ENCODE measurements at regions not wholly inside any gene's neighbourhood (a gene's known extent, or its start where the extent isn't known, plus 50 kb on each side); places are given as distances from the start of the nearest gene placed in this dataset.

GRCh38 chr6:93017626-93018025, 401.7 kb downstream of the EPHA7 start:
- DNase-seq (ENCODE audit: low read depth): no peak
- TF ChIP-seq CTCF (conservative IDR thresholded peaks at IDR 0.05; ENCODE audit: low read length): no peak
- no peak overlapping the region for H3K4me3 ChIP-seq (ENCODE audit: low read length)

GRCh38 chr6:93017213-93017612, 402.1 kb downstream of the EPHA7 start:
- TF ChIP-seq CTCF (conservative IDR thresholded peaks at IDR 0.05; ENCODE audit: low read length): no peak
- no peak overlapping the region for H3K4me3 ChIP-seq (ENCODE audit: low read length)
- no peak for DNase-seq (ENCODE audit: low read depth)

GRCh38 chr6:93013054-93013453, 406.3 kb downstream of the EPHA7 start:
- DNase-seq (ENCODE audit: low read depth): no peak
- H3K4me3 ChIP-seq (ENCODE audit: low read length): no peak overlapping the region
- no peak for TF ChIP-seq CTCF (conservative IDR thresholded peaks at IDR 0.05; ENCODE audit: low read length)

- DNase-seq (ENCODE audit: low read depth): no peak
- no peak overlapping the region for H3K4me3 ChIP-seq (ENCODE audit: low read length)
- no peak for TF ChIP-seq CTCF (conservative IDR thresholded peaks at IDR 0.05; ENCODE audit: low read length)
These were observed 411.0 kb downstream of the EPHA7 start for GRCh38 chr6:93008375-93008774.

GRCh38 chr6:92989656-92990055, 429.7 kb downstream of the EPHA7 start:
- TF ChIP-seq CTCF (conservative IDR thresholded peaks at IDR 0.05; ENCODE audit: low read length): no peak
- no peak overlapping the region for H3K4me3 ChIP-seq (ENCODE audit: low read length)
- no peak for DNase-seq (ENCODE audit: low read depth)

DNA sequence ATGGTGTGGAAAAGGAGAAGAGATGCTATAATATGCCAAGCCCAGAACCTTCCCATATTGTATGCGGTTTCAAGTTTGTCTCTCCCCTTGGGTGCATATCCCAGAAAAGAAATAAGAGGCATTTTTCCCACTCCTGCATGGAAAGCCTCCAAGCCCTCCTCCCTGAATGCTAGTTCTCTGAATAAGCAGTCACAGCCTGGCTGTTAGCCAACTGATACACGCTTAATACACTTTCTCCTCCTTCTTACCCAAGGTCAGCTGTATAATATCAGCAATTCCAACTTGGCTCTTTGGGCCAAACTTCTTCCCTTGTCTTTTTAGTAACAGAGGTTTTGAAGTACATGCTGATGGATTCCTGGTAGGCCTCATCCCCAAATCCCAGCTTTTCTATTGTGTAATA, 440.1 kb downstream of the EPHA7 start:
- no peak for DNase-seq (ENCODE audit: low read depth)
- TF ChIP-seq CTCF (conservative IDR thresholded peaks at IDR 0.05; ENCODE audit: low read length): no peak
- no peak overlapping the region for H3K4me3 ChIP-seq (ENCODE audit: low read length)

GRCh38 chr6:92977018-92977417, 442.3 kb downstream of the EPHA7 start:
- no peak for TF ChIP-seq CTCF (conservative IDR thresholded peaks at IDR 0.05; ENCODE audit: low read length)
- no peak for DNase-seq (ENCODE audit: low read depth)
- H3K4me3 ChIP-seq (ENCODE audit: low read length): no peak overlapping the region
